ENCODE measurements at regions not wholly inside any gene's neighbourhood (a gene's known extent, or its start where the extent isn't known, plus 50 kb on each side); places are given as distances from the start of the nearest gene placed in this dataset.
"Not testable (repeated sequence)": the region's sequence is repeated elsewhere in the genome, so short reads cannot be mapped to it uniquely, and the experiment has no call there.

DNA sequence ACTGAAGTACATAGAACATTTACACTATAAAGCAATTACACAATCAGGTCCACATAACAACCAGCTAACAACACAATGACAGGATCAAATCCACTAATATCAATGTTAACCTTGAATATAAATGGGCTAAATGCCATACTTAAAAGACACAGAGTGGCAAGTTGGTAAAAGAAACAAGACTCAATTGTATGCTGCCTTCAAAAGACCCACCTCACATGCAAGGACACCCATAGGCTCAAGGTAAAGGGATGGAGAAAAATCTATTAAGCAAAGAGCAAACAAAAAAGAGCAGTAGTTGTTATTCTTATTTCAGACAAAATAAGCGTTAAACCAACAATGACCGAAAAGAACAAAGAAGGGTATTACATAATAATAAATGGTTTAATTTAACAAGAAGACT is 183.3 kb downstream of the PYDC2 start:
- no peak for DNase-seq (ENCODE audit: low spot score)
- no peak for FAIRE-seq

DNA sequence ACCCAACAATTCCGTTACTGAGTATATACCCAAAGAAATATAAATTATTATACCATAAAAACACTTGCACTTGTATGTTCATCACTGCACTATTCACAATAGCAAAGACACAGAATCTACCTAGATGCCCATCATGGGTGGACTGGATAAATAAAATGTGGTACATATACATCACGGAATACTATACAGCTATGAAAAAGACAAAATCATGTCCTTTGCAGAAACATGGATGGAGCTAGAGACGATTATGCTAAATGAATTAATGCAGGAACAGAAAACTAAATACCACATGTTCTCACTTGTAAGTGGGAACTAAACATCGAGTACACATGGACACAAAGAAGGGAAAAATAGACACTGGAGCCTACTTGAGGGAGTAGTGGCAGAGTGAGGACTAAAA is 185.3 kb downstream of the PYDC2 start:
- no peak for FAIRE-seq
- DNase-seq (ENCODE audit: low spot score), result no peak

DNA sequence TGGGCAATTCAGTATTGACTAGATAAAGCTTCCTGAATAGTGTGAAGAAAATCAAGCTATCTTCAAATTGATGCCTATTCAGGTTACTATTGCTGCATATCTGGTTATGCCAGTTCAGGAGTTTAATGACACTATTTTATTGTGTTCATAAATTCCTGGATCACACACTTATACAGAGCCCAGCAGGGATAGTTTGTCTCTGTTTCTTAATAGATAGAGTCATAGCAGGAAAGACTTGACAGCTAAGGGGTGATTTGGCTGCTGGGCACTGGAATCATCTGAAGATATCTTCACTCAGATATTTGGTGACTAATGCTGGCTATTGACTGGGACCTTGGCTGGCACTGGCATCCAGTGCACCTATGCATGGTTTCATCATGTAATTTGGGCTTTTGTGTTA is 187.8 kb downstream of the PYDC2 start:
- FAIRE-seq (no peak), DNase-seq (ENCODE audit: low spot score) (no peak)

DNA sequence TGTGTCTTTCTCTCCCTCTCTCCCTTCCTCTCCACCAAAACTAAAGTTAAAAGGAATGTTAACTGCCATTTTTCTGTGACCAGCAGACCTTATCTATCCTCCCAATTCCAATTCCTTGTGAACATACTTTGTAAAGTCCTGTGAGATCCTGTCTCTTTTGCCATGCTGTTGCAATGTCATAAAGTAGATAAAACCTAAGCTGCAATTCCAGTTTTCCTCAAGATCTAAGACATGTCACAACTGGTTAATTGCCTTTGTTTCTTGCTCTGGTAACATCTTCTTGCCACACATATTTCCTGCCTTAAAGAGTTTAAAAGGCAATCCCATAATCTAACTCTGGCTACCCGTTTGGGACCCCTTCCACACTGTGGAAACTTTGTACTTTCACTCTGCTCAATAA is 188.7 kb downstream of the PYDC2 start:
- no peak for FAIRE-seq
- no peak for DNase-seq (ENCODE audit: low spot score)

DNA sequence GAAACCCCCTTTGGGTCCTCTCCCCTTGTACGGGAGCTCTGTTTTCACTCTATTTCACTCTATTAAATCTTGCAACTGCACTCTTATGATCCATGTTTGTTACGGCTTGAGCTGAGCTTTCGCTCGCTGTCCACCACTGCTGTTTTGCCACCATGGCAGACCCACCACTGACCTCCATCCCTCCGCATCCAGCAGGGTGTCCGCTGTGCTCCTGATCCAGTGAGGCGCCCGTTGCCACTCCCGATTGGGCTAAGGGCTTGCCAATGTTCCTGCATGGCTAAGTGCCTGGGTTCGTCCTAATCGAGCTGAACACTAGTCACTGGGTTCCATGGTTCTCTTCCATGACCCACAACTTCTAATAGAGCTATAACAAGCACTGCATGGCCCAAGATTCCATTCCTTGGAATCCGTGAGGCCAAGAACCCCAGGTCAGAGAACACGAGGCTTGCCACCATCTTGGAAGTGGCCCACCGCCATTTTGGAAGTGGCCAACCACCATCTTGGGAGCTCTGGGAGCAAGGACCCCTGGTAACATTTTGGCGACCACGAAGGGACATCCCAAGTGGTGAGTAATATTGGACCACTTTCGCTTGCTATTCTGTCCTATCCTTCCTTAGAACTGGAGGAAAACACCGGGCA is 197.9 kb downstream of the PYDC2 start:
- DNase-seq (ENCODE audit: low spot score); FAIRE-seq: not testable (repeated sequence)

DNA sequence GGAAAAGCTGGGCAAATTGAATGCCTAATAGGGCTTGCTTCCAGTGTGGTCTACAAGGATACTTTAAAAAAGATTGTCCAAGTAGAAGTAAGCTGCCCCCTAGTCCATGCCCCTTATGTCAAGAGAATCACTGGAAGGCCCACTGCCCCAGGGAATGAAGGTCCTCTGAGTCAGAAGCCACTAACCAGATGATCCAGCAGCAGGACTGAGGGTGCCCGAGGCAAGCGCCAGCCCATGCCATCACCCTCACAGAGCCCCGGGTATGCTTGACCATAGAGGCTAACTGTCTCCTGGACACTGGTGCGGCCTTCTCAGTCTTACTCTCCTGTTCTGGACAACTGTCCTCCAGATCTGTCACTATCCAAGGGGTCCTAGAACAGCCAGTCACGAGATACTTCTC is 201.2 kb downstream of the PYDC2 start:
- FAIRE-seq; DNase-seq (ENCODE audit: low spot score): not testable (repeated sequence)

DNA sequence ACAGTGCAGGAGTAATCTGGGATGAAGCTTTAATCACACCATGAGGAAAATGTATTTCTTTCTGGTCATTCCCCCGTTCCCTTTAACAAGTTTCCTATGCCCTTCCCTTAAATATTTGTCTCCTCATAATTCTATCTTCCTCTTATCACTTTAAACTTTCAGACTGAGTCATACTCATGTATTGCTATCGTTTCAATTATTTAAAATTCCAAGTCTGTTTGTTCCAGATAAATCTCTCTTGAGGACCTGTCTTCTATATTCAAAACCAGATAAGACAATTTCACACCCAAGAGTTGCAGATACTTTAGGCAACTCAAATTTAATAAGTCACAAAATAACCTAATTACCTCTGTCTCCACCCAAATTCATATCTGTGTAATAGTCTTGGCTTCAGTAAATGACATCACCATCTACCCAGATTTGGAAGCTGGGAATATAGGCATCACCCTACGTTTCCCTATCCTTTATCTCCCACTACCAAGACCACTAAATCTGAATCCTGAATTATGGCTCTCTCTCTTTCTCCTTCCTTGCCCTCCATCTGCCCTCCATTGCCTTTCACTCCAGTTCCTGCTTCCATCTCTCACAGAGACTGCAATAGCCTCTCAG is 220.1 kb downstream of the PYDC2 start:
- no peak for FAIRE-seq
- DNase-seq (ENCODE audit: low spot score), result peak; percentile 2

DNA sequence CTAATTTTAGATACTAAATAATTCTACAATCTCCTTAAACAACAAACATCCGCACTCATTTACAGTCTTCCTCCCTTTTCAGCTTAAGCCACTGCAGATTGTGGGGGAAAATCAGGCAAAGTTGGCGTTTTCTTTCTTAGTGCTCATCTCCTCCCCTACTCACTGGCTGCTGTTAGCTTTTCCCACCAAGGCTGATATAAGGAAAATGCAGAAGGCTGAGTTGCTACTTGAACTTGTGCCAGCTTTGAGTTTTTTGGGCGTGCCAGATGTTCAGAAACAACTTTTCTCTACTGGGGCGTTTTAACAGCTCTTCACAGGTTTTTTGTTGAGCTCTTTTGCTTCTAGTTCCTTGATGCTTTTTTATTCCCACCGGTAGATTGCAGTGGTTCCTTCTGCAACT is 222.0 kb downstream of the PYDC2 start:
- FAIRE-seq, result no peak
- no peak for DNase-seq (ENCODE audit: low spot score)

DNA sequence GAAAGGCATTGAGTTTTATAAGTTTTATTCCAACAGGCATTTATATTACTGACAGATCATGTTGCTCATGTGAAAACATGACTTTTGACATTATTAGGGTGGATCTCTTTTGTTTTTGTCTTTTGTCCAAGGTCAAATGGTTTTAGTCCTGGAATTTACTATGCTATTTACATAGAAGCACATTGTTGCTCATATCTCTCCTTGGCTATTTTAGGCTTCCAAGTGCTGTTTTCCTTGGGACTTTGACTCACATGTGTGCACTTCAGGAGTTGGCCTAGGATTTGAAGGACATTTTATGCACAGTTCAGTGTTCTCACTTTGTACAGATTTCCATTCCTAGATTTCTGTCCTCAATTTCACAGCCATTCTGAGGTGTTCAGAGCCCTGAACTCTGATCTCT is 225.7 kb downstream of the PYDC2 start:
- FAIRE-seq, result no peak
- peak; percentile 1 for DNase-seq (ENCODE audit: low spot score)

DNA sequence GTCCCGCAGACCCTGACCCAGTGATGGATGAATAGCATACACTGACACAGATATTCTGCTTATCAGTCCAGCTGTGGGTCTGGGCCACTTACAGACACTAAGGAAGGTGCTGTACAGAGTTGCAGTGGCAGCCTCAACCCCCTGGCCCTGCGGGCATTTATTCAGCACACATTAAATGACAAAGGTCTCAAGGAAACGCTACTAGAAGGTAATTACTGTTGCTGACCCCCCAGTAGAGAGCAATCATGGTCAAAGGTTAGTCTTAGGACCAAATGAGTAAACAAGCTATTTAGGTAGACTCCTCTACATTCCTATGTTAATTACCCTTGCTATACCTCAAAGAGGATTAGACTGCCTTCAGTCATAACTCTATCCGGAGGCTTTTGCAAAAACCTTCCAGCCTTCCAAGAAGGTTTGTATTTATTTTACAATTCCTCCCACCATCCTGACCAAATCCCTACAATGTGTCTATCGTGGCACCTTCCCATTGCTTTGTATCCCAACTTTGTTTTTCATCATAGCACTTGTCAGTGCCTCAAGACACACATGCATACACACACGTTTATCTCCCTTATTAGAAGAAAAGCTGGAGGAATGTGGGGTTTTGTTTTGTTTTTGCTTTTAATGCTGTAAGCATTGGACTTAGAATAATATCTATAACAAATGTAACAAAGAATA is 227.9 kb downstream of the PYDC2 start:
- DNase-seq (ENCODE audit: low spot score) (no peak), FAIRE-seq (no peak)

DNA sequence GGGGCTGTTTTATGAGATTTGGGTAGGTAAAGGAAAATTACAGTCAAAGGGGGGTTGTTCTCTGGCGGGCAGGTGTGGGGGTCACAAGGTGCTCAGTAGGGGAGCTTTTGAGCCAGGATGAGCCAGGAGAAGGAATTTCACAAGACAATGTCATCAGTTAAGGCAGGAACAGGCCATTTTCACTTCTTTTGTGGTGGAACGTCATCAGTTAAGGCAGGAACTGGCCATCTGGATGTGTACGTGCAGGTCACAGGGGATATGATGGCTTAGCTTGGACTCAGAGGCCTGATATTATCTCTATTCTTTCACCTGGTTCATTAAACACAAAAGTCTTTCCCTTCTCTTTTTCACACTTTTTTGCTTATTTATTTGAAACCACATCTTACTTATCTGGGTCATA is 230.2 kb downstream of the PYDC2 start:
- not testable (repeated sequence) for DNase-seq (ENCODE audit: low spot score); FAIRE-seq

DNA sequence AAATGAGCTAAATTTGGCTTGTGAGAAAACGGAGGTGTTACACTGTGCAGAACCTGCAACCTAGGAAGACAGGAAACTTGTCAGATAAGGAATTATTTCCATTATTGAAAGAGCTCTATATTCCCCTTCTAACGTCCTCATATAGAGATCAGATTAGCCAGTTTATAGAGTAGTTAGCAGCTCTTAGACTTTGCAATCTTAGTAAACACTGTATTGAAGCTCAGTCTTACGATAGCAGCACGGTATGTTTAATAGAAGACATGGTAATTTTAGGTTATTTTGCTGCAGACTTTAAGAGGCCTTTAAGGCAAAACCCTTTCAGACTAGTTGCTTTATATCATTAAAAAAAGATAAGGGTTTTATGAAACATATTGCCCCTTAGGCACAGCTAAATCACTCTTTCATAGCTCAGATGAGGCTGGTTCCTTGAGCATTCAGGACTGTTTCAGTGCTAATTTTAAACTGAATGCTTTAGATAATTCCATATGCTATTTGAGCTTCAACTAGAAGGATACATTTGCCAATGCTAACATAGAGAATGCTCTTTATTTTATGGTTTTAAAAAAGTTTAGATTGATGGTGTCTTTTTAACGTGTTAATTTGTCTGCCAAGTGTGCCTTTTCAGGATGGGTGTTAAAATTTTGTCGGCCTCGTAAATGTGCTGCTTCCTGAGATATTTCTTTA is 234.3 kb downstream of the PYDC2 start:
- no peak for FAIRE-seq
- DNase-seq (ENCODE audit: low spot score), result no peak

DNA sequence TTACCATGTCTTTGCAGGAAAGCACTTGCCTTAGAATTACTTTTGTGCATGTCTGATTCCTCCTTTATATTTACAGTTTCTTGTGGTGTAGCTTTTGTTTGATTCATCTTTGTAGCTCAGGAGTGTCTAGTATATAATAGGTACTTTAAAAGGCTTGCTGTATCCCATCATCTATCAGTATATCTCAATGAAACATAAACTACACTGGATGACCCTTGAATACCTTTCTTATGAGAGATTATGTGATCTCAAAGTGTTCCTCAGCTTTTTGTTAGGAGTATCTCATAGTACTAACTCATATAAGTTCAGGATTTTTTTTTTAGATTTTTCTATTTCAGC is 234.8 kb downstream of the PYDC2 start:
- DNase-seq (ENCODE audit: low spot score) (no peak), FAIRE-seq (no peak)

DNA sequence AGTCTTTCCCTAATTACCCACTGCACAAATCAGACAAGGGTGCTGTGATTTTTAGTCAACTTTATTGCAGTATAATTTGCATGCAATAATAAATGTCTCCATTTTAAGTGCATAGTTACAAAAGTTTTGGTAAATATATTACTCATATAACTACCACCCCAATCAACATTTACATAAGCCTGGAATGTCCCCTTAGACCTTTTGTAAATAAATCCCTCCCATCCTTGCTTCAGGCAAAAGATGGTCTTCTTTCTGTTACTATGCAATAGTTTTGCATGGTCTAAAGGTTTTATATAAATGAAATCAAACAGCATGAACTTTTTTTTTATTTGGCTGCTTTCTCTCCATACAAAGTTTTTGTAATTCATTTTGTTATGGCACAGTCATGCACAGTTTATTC is 235.4 kb downstream of the PYDC2 start:
- DNase-seq (ENCODE audit: low spot score), result no peak
- FAIRE-seq, result no peak

DNA sequence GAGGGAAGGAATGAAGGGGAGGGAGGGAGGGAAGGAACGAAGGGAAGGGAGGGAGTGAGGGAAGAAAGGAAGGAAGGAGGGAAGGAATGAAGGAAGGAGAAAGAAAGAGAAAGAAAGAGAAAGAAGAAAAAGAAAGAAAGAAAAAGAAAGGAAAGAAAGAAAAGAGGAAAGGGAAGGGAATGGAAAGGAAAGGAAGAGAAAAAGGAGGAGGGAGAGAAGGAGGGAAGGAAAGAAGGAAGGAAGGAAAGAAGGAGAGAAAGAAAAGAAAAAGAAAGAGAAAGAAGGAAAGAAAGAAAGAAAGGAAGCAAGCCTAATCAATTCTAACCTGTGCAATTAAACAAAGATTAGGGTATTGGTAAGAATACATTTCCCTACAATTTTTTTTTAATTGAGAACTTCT is 238.6 kb downstream of the PYDC2 start:
- DNase-seq (ENCODE audit: low spot score) (no peak), FAIRE-seq (no peak)

DNA sequence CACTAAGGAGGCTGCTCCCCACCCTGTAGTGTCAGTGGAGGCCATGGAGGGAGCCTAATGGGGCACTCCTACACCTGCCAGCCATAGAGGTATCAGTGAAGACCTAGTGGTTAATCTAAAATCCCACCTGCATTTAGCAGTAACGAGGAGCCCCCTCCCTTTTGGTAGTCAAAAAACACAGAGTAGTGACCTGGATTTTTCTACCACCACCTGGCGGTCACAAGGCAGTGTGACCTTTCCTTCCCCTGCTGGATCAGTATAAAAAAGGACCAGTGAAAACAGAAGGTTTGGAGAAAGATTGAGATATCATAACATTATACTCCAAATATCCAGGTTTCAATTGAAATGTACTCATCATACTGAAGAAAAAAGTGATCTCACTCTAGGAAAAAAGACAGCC is 241.2 kb downstream of the PYDC2 start:
- DNase-seq (ENCODE audit: low spot score), result no peak

DNA sequence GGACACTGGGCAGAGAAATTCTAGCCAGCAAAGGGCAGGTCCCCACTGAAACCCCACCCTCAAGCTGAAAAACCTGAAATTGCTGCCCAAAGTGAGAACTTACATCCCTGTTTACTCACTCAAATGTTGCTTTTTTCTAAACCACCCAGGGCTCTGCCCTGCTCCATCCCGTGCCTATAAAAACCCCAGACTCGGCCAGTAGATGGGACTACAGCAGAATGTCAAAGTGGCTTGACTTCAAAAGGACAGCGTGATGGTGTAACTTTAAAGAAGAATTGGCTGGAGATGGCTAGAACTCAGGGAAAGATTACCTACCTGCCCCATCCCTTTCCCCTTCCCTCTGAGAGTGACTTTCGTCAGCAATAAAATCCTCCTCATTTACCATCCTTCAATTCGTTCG is 246.9 kb downstream of the PYDC2 start:
- DNase-seq (ENCODE audit: low spot score), result no peak
- FAIRE-seq, result no peak

More for the DNA sequence above, 241.2 kb downstream of the PYDC2 start:
- FAIRE-seq, result no peak

DNA sequence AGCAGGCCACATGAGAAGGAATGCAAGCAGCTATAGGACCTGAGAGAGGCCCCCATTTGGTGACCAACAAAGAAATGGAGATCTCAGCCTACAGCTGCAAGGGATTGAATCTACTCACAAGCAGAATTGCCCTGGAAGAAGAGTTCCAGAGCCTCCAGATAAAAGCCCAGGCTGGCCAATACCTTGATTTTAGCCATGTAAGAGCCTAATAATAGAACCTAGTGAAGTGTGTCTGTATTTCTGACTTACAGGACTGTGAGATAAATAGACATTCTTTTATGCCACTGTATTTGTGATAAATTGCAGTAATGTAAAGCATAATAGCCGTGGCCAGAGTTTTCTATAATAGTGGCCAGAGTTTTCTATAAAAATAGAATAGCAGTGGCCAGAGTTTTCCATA is 254.6 kb downstream of the PYDC2 start:
- DNase-seq (ENCODE audit: low spot score) (no peak), FAIRE-seq (no peak)

DNA sequence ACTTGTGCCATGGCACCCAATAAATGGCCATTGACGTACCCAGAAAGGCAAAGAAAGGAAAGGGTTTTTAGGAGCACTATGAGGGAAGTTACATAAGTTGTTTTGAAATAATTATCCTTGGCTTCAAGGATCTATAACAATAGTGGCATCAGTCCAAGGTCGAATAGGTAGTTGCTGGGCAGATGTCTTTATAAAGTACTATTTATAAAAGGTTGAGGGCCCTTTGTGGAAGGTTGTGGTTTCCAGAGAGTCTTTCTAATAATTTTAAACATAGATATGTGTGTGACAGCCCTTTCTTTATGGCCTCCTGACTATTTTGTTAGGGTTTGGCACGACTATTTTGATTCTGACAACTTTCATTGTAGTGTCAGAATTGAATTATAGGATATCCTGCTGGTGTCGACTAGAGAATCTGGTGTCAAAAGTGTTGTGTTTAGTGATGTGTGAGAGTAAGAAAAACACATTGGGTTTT is 260.5 kb downstream of the PYDC2 start:
- FAIRE-seq (no peak), DNase-seq (ENCODE audit: low spot score) (no peak)

DNA sequence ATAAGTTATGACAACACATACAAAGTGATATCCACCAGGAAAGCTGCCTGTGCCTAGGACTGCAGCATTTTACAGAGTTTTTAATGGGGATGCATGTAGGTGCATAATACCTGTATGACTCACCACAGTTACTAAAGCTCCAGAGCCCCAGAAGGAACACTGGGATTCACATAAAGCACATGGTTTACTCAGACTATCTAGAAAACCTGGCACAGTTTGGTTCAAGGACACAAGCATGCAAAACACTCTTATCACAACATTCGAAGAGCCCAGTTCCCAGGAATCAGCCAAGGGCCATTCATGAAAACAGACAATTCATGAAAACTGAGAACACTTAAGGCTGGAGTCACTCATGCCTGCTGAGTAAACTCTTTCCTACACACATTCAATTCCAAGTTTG is 261.0 kb downstream of the PYDC2 start:
- FAIRE-seq (no peak), DNase-seq (ENCODE audit: low spot score) (no peak)

DNA sequence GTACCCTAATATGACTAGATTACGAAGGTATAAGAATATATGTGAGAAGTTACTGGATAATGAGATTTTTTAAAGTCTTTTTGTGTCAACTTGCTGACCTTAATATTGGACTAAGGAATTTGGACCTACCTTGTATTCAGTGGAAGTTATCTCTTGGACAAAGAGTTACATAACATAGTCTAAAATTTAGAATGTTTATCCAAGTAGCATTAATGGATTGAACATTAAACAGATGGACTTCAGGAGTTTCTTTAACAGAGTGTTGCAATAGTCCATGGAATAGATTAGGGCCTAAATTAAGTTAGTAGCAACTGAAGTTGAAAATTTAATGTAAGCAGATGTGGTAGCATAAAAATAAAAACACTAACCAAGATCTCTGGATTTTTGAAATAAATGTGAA is 266.4 kb downstream of the PYDC2 start:
- DNase-seq (ENCODE audit: low spot score) (no peak), FAIRE-seq (no peak)

DNA sequence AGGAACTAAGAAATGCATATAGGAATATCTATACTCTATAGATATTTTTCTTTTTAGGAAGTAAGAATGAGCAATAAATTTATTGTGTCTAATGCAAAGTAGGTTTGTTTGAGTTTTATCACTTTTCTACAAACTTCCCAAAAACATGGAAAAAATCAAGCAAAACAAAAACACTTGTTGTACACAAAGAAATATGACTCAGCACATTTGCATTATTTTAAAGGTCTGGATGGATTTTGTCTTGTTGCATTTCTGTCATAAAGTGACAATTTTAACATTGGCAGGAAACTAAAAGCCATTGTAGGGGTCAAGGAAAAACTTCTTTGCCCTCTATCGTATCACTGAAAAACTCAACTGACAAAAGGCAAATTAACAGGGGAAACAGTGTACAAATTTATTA is 267.2 kb downstream of the PYDC2 start:
- FAIRE-seq, result no peak

More for the DNA sequence above, 267.2 kb downstream of the PYDC2 start:
- no peak for DNase-seq (ENCODE audit: low spot score)
